Esophagus squamous epithelium (tissue), 5 donors: ENCODE measurements at regions not wholly inside any gene's neighbourhood (a gene's known extent, or its start where the extent isn't known, plus 50 kb on each side); places are given as distances from the start of the nearest gene placed in this dataset.

ENCODE experiments used
- DNase-seq: peaks from one replicate; lab custom pipeline; 2025; lab: John Stamatoyannopoulos, UW
- H3K27ac ChIP-seq, 4 donors: fragments of 200-600 bp; sonication (generic); one replicate each; pipeline ENCODE4 v1.5.1; 2016 to 2019; ENCODE audit warnings: mild to moderate bottlenecking in 1 of 4
- H3K27me3 ChIP-seq, 4 donors: fragments of 200-600 bp; sonication (generic); 1 replicate in 3 of 4; 2 replicates in 1 of 4; pipeline versions ENCODE4 v1.5.1 to v1.6.0; 2017 to 2021; ENCODE audit warnings: antibody characterized with exemption in 1 of 4
- H3K36me3 ChIP-seq, 3 donors: fragments of 200-600 bp; sonication (generic); one replicate each; pipeline ENCODE4 v1.5.1; 2016 to 2019
- H3K4me1 ChIP-seq, 3 donors: fragments of 200-600 bp; sonication (generic); one replicate each; pipeline ENCODE4 v1.5.1; 2017 to 2019
- H3K4me3 ChIP-seq, 4 donors: fragments of 200-600 bp; sonication (generic); 1 replicate in 3 of 4; 2 replicates in 1 of 4; pipeline ENCODE4 v1.5.1; 2016 to 2019; ENCODE audit warnings: mild to moderate bottlenecking in 2 of 4, moderate library complexity in 1 of 4
- H3K9me3 ChIP-seq, 3 donors: fragments of 200-600 bp; sonication (generic); one replicate each; pipeline ENCODE4 v1.5.1; 2016 to 2019
- CTCF ChIP-seq, 6 experiments: fragments of 450-650 bp in 4 of 6; fragments of 200-600 bp in 2 of 6; sonication (generic) in 2 of 6; IDR thresholded peaks; one replicate each; pipeline ENCODE4 v1.5.1; 2016 to 2019; ENCODE audit warnings: antibody characterized with exemption in 6 of 6, mild to moderate bottlenecking in 4 of 6, moderate library complexity in 4 of 6
- POLR2A ChIP-seq, 4 donors: fragments of 450-650 bp; IDR thresholded peaks; one replicate each; pipeline ENCODE4 v1.6.1; 2017; ENCODE audit warnings: antibody characterized with exemption in 4 of 4, mild to moderate bottlenecking in 4 of 4, moderate library complexity in 3 of 4
- WGBS, 2 donors: methylation state at CpG; one replicate each; pipeline ENCODE4 v1.1.5; 2018; 5-methylcytosine and 5-hydroxymethylcytosine counted together
- intact Hi-C: fragments of 100-400 bp; cut with DNase I; formaldehyde crosslinking; loops from one replicate; pipeline ENCODE4 v1.15.0; 2022
- donor health status: DM: yes; HTN: yes; CAD: no.

- Histone ChIP-seq H3K27me3 (no peaks in the 10 kb centered on the region), H3K36me3 (no peaks in the 10 kb centered on the region), H3K9me3 (no peaks in the 10 kb centered on the region), H3K27ac (no peak overlapping the region), H3K4me3 (no peak overlapping the region), H3K4me1 (no peaks in the 10 kb centered on the region)
- WGBS, 2 donors = 22 to 31% methylated on average over 2 of the region's 2 CpGs
- no peak for DNase-seq
- TF ChIP-seq CTCF (IDR thresholded peaks at IDR 0.05) (no peak), POLR2A (IDR thresholded peaks at IDR 0.05) (no peak)
- intact Hi-C loops = no loop called here
Measured at GRCh38 chr13:104389691-104390090, 1323.5 kb upstream of the SLC10A2 start.

GRCh38 chr13:104387510-104387909, 1321.3 kb upstream of the SLC10A2 start:
- intact Hi-C loops = no loop called here
- DNase-seq = no peak
- no peaks in the 10 kb centered on the region for H3K36me3 ChIP-seq
- H3K4me1 ChIP-seq = no peaks in the 10 kb centered on the region
- no peaks in the 10 kb centered on the region for H3K9me3 ChIP-seq
- WGBS, 2 donors = 69 to 86% methylated on average over 3 of the region's 3 CpGs
- TF ChIP-seq CTCF (IDR thresholded peaks at IDR 0.05) = no peak
- no peak for TF ChIP-seq POLR2A (IDR thresholded peaks at IDR 0.05)
- no peak overlapping the region for H3K27ac ChIP-seq
- no peaks in the 10 kb centered on the region for H3K27me3 ChIP-seq
- H3K4me3 ChIP-seq = no peak overlapping the region

GRCh38 chr13:104385404-104385803, 1319.2 kb upstream of the SLC10A2 start:
- WGBS, 2 donors = 70 to 71% methylated on average over 2 of the region's 2 CpGs
- TF ChIP-seq CTCF (IDR thresholded peaks at IDR 0.05) = no peak
- TF ChIP-seq POLR2A (IDR thresholded peaks at IDR 0.05) = no peak
- DNase-seq = no peak
- Histone ChIP-seq H3K27ac (no peak overlapping the region), H3K4me3 (no peak overlapping the region), H3K9me3 (no peaks in the 10 kb centered on the region), H3K36me3 (no peaks in the 10 kb centered on the region), H3K4me1 (no peaks in the 10 kb centered on the region), H3K27me3 (no peaks in the 10 kb centered on the region)
- intact Hi-C loops = no loop called here

GRCh38 chr13:104382951-104383350, 1316.7 kb upstream of the SLC10A2 start:
- Histone ChIP-seq H3K27ac (no peak overlapping the region), H3K27me3 (no peaks in the 10 kb centered on the region), H3K9me3 (no peaks in the 10 kb centered on the region), H3K4me1 (no peaks in the 10 kb centered on the region), H3K4me3 (no peak overlapping the region), H3K36me3 (no peaks in the 10 kb centered on the region)
- intact Hi-C loops = no loop called here
- no peak for DNase-seq
- WGBS, 2 donors = 30 to 36% methylated on average over 1 of the region's 1 CpG
- no peak for TF ChIP-seq POLR2A (IDR thresholded peaks at IDR 0.05)
- no peak for TF ChIP-seq CTCF (IDR thresholded peaks at IDR 0.05)

- Histone ChIP-seq H3K4me1 (no peaks in the 10 kb centered on the region), H3K27ac (no peak overlapping the region), H3K4me3 (no peak overlapping the region), H3K27me3 (no peaks in the 10 kb centered on the region), H3K36me3 (no peaks in the 10 kb centered on the region), H3K9me3 (no peaks in the 10 kb centered on the region)
- no peak for DNase-seq
- WGBS, 2 donors = 86 to 88% methylated on average over 1 of the region's 1 CpG
- intact Hi-C loops = no loop called here
- no peak for TF ChIP-seq POLR2A (IDR thresholded peaks at IDR 0.05)
- no peak for TF ChIP-seq CTCF (IDR thresholded peaks at IDR 0.05)
Measured at GRCh38 chr13:104376588-104376987, 1310.4 kb upstream of the SLC10A2 start.
